NOMO-1 (cell line): ENCODE measurements at regions not wholly inside any gene's neighbourhood (a gene's known extent, or its start where the extent isn't known, plus 50 kb on each side); places are given as distances from the start of the nearest gene placed in this dataset.

Experiments used
- DNase-seq, 2 experiments: peaks; one replicate each; lab custom pipeline; 2025; ENCODE audit not compliant: unreplicated experiment in 2 of 2; lab: John Stamatoyannopoulos, UW

- no peak for DNase-seq
Measured at GRCh38 chr1:24992761-24993211, 62.7 kb upstream of the RUNX3 start.

- DNase-seq = no peak
Measured at GRCh38 chr1:24992124-24992760, 62.2 kb upstream of the RUNX3 start.

- DNase-seq = no peak
Measured at GRCh38 chr1:24991697-24992096, 61.6 kb upstream of the RUNX3 start.

GRCh38 chr1:24990779-24991641, 60.9 kb upstream of the RUNX3 start:
- no peak for DNase-seq

GRCh38 chr1:24990136-24990535, 60.1 kb upstream of the RUNX3 start:
- DNase-seq = no peak

GRCh38 chr1:24989082-24989481, 59.0 kb upstream of the RUNX3 start:
- DNase-seq = no peak

- no peak for DNase-seq
Measured at GRCh38 chr1:24988558-24988912, 58.5 kb upstream of the RUNX3 start.

- DNase-seq = no peak
Measured at GRCh38 chr1:24987875-24988557, 57.9 kb upstream of the RUNX3 start.

GRCh38 chr1:24987424-24987823, 57.3 kb upstream of the RUNX3 start:
- no peak for DNase-seq

GRCh38 chr1:24986372-24986965, 56.4 kb upstream of the RUNX3 start:
- no peak for DNase-seq

- DNase-seq = no peak
Measured at GRCh38 chr1:24985737-24986136, 55.7 kb upstream of the RUNX3 start.

- DNase-seq = no peak
Measured at GRCh38 chr1:24984800-24985522, 54.9 kb upstream of the RUNX3 start.

GRCh38 chr1:24984300-24984699, 54.2 kb upstream of the RUNX3 start:
- no peak for DNase-seq

- no peak for DNase-seq
Measured at GRCh38 chr1:24983006-24983680, 53.1 kb upstream of the RUNX3 start.

- DNase-seq = no peak
Measured at GRCh38 chr1:24981631-24982005, 51.5 kb upstream of the RUNX3 start.

- no peak for DNase-seq
Measured at GRCh38 chr1:24980836-24981630, 51.0 kb upstream of the RUNX3 start.
